ENCODE measurements at regions not wholly inside any gene's neighbourhood (a gene's known extent, or its start where the extent isn't known, plus 50 kb on each side); places are given as distances from the start of the nearest gene placed in this dataset.

GRCh38 chr12:68418137-68418460, 85.9 kb upstream of the MDM1 start:
- no peak for TF ChIP-seq POLR2A (IDR thresholded peaks at IDR 0.05)
- TF ChIP-seq CTCF (IDR thresholded peaks at IDR 0.05): no peak
